ENCODE measurements at regions not wholly inside any gene's neighbourhood (a gene's known extent, or its start where the extent isn't known, plus 50 kb on each side); places are given as distances from the start of the nearest gene placed in this dataset.

DNA sequence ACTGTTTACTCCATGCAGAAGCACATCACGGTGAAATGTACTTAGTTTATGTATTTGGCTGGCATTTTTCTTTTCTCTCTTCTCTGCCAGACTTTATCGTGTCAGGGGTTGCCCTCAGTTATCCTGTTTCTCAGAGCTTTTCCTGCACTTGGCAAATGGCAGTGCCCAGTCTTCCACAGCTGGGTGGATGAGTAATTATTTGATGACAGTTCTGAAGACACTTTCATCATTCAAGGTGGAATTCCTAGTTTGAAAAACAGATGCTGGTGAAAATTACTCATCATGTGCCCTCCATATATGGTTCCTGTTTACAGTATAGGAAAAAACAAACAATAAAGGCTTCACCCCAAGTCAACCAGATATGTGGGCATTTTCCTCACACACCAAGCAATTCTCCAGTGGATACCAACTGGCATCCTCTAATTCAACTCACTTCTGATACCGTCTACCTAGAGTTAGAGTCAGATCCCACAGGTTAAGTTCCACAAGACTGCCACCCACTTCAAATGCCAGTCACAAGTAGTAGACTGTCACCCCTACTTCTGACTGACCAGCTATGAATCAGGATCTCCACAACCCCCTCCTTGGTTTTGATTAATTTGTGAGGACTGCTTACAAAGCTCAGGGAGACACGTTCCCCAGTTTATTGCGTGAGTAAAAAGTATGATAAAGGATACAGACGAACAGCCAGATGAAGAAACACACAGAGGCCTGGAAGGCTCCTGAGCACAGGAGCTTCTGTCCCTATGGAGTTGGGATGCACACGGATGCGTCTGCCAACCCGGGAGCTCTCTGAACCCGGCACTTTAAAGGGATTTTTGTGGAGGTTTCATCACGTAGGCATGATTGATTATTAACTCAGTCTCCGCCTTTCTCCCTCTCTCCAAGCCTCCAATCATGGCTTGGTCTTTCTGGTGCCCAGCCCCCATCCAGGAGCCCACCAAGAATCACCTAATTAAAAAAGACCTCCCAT is 72.9 kb downstream of the CLDN34 start:
- no peak for TF ChIP-seq CTCF (IDR thresholded peaks at IDR 0.05)
- 62 to 75% (median 68%) methylated on average over 11 to 12 of the region's 12 CpGs for WGBS, 3 donors
- no peak overlapping the region for H3K4me3 ChIP-seq
- DNase-seq (no peak), ATAC-seq (peak in 1 of 4 donors; percentile 44)
- no peaks in the 10 kb centered on the region for H3K9me3 ChIP-seq
- intact Hi-C loops (cut with DNase I): no loop called here
- H3K36me3 ChIP-seq (ENCODE audit: insufficient read depth in 1 of 2, low read depth in 1 of 2): no peaks in the 10 kb centered on the region
- no peaks in the 10 kb centered on the region for H3K27me3 ChIP-seq (ENCODE audit: insufficient read depth in 3 of 3, low read length in 2 of 3)
- H3K27ac ChIP-seq: no peak overlapping the region
- H3K4me1 ChIP-seq: no peaks in the 10 kb centered on the region

DNA sequence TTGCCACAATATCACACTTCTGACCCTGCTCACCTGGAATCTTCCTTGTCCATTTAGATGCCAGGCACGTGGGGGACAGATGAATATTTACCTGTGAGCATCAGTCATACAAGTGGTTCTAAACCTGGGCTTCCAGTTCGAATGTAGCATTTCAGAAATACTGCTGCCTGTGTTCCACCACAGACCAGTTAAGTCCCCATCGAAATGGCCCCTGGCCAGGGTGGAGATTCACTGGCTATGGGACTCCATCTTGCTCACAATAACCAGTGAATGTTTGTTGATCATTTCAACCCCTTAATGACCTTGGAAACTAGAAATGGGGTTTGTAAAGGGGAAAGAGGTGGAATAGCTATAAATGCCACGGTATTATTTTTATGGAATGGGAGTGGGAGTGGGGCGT is 73.8 kb downstream of the CLDN34 start:
- ATAC-seq (no peak), DNase-seq (no peak)
- TF ChIP-seq CTCF (IDR thresholded peaks at IDR 0.05): no peak
- intact Hi-C loops (cut with DNase I): no loop called here
- Histone ChIP-seq H3K36me3 (ENCODE audit: insufficient read depth in 1 of 2, low read depth in 1 of 2) (no peaks in the 10 kb centered on the region), H3K4me3 (no peak overlapping the region), H3K4me1 (no peaks in the 10 kb centered on the region), H3K9me3 (no peaks in the 10 kb centered on the region), H3K27me3 (ENCODE audit: insufficient read depth in 3 of 3, low read length in 2 of 3) (no peaks in the 10 kb centered on the region), H3K27ac (no peak overlapping the region)
- WGBS, 3 donors: 59 to 93% (median 87%) methylated on average over 5 of the region's 5 CpGs

DNA sequence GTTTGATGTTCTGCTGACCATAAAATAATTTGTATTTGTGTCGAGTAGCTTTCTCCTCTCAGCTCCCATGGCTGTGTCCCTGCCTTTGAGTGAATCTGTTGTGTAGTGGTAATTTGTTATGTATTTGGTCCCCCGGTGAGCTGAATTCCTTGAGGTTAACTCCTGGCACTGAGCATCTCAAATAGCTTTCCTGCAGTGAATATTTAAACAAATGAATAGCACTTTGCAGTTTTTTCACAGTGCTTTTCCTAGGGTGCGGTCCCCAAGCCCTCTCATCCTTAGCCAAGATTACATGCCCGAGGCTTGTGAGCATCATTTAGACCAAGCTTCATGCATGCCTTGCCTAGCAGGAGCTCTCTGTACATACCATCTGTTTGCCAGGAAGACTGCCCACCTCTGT is 74.2 kb downstream of the CLDN34 start:
- Histone ChIP-seq H3K9me3 (no peaks in the 10 kb centered on the region), H3K36me3 (ENCODE audit: insufficient read depth in 1 of 2, low read depth in 1 of 2) (no peaks in the 10 kb centered on the region), H3K27ac (no peak overlapping the region), H3K4me1 (no peaks in the 10 kb centered on the region), H3K4me3 (no peak overlapping the region), H3K27me3 (ENCODE audit: insufficient read depth in 3 of 3, low read length in 2 of 3) (no peaks in the 10 kb centered on the region)
- no peak for TF ChIP-seq CTCF (IDR thresholded peaks at IDR 0.05)
- no peak for ATAC-seq
- no peak for DNase-seq
- intact Hi-C loops (cut with DNase I): no loop called here
- WGBS, 3 donors: 56 to 90% (median 72%) methylated on average over 4 of the region's 4 CpGs

DNA sequence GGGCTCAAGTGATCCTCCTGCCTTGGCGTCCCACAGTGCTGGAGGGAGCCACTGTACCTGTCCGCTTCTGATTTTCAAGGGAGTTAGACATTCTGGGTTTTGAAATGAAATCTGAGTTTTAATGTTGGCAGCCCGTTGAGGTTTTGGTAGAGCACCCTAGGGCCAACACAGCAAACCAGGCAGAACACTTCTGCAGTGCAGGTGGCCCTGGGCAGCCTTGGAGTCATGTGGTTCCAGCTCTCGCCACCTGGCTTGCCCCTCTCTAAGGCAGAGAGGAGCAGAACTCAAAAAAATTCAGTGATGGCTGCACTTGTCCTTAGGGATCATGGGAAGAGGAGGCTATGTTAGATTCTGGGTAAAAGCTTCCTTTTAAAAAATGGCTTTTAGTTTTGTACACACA is 74.9 kb downstream of the CLDN34 start:
- Histone ChIP-seq H3K4me3 (no peak overlapping the region), H3K36me3 (ENCODE audit: insufficient read depth in 1 of 2, low read depth in 1 of 2) (no peaks in the 10 kb centered on the region), H3K27ac (no peak overlapping the region), H3K27me3 (ENCODE audit: insufficient read depth in 3 of 3, low read length in 2 of 3) (no peaks in the 10 kb centered on the region), H3K9me3 (no peaks in the 10 kb centered on the region), H3K4me1 (no peaks in the 10 kb centered on the region)
- intact Hi-C loops (cut with DNase I): no loop called here
- DNase-seq (no peak), ATAC-seq (no peak)
- 69 to 94% (median 93%) methylated on average over 3 to 4 of the region's 4 CpGs for WGBS, 3 donors
- TF ChIP-seq CTCF (IDR thresholded peaks at IDR 0.05): no peak
